IMR-90 (cell line): ENCODE measurements at regions not wholly inside any gene's neighbourhood (a gene's known extent, or its start where the extent isn't known, plus 50 kb on each side); places are given as distances from the start of the nearest gene placed in this dataset.

Source experiments
- ATAC-seq: fragments of 200-7000 bp; cut with Tn5 transposase; 2 replicates; pipeline ENCODE4 v1.9.1; 2020; ENCODE audit warnings: low read depth, mild to moderate bottlenecking, moderate library complexity
- BruUV-seq: library from RNA; stranded (reverse); fragments of 400-500 nt; replicated peaks from 2 replicates; lab custom pipeline; 2021; lab: Mats Ljungman, UMichigan
- CTCF ChIA-PET: fragments of 300-600 bp; formaldehyde crosslinking; extraction: SDS; loops from one replicate; lab custom pipeline; 2021; ENCODE audit warnings: antibody characterized with exemption; lab: Yijun Ruan, JAX
- POLR2A ChIA-PET: fragments of 300-600 bp; sonication (Branson Sonifier 250); formaldehyde crosslinking; loops from one replicate; lab custom pipeline; 2022; ENCODE audit warnings: antibody characterized with exemption; ENCODE audit not compliant: unreplicated experiment; lab: Charles Lee
- DNase-seq: peaks from one replicate; pipeline ENCODE4 v3.0.0; 2013
- H2AFZ ChIP-seq: replicated peaks from 2 replicates; pipeline ENCODE3; 2013; ENCODE audit warnings: low read length, mild to moderate bottlenecking; ENCODE audit not compliant: poor library complexity
- H2AK5ac ChIP-seq: 2 replicates; pipeline ENCODE4 v1.6.1; 2013; ENCODE audit warnings: low read depth, low read length, inconsistent platforms
- H2AK9ac ChIP-seq: replicated peaks from 2 replicates; pipeline ENCODE3; 2013; ENCODE audit warnings: mild to moderate bottlenecking, low read depth, low read length, moderate library complexity; ENCODE audit not compliant: poor library complexity
- H2BK120ac ChIP-seq: 2 replicates; pipeline ENCODE4 v1.6.1; 2013; ENCODE audit warnings: low read depth, low read length, inconsistent platforms
- H2BK15ac ChIP-seq: 3 replicates; pipeline ENCODE4 v1.6.1; 2013; ENCODE audit warnings: low read depth, low read length, inconsistent platforms
- H2BK20ac ChIP-seq: 2 replicates; pipeline ENCODE4 v1.6.1; 2013; ENCODE audit warnings: low read depth, mild to moderate bottlenecking, inconsistent platforms, low read length, moderate library complexity
- H2BK5ac ChIP-seq: 2 replicates; pipeline ENCODE4 v1.6.1; 2013; ENCODE audit warnings: mild to moderate bottlenecking, low read depth, low read length, inconsistent platforms; ENCODE audit not compliant: poor library complexity, severe bottlenecking
- H3K14ac ChIP-seq: replicated peaks from 2 replicates; pipeline ENCODE4 v1.6.1; 2013; ENCODE audit warnings: low read depth, low read length, inconsistent platforms
- H3K18ac ChIP-seq: 2 replicates; pipeline ENCODE4 v1.6.1; 2013; ENCODE audit warnings: low read depth, low read length, control low read depth
- H3K23ac ChIP-seq: 2 replicates; pipeline ENCODE4 v1.6.1; 2013; ENCODE audit warnings: low read depth, low read length, inconsistent platforms
- H3K27ac ChIP-seq: 2 replicates; pipeline ENCODE4 v1.5.1; 2013; ENCODE audit warnings: mild to moderate bottlenecking, control low read depth, low read length; ENCODE audit not compliant: insufficient read depth
- H3K27me3 ChIP-seq: 2 replicates; pipeline ENCODE4 v1.6.1; 2013; ENCODE audit warnings: low read length; ENCODE audit not compliant: control insufficient read depth, insufficient read depth
- H3K36me3 ChIP-seq: 2 replicates; pipeline ENCODE4 v1.6.1; 2013; ENCODE audit warnings: low read length, mixed read lengths; ENCODE audit not compliant: control insufficient read depth, insufficient read depth
- H3K4ac ChIP-seq: 2 replicates; pipeline ENCODE4 v1.6.1; 2013; ENCODE audit warnings: low read depth, low read length, inconsistent platforms
- H3K4me1 ChIP-seq: 2 replicates; pipeline ENCODE4 v1.6.1; 2013; ENCODE audit warnings: low read length, mixed read lengths; ENCODE audit not compliant: control insufficient read depth, insufficient read depth
- H3K4me2 ChIP-seq: 2 replicates; pipeline ENCODE4 v1.6.1; 2013; ENCODE audit warnings: low read depth, mild to moderate bottlenecking, control low read depth, low read length, moderate library complexity
- H3K4me3 ChIP-seq: 2 replicates; pipeline ENCODE4 v1.5.1; 2013; ENCODE audit warnings: low read depth, mild to moderate bottlenecking, control low read depth, low read length, moderate library complexity; ENCODE audit not compliant: insufficient read depth
- H3K56ac ChIP-seq: 2 replicates; pipeline ENCODE4 v1.6.1; 2013; ENCODE audit warnings: low read length, inconsistent platforms; ENCODE audit not compliant: insufficient read depth; ENCODE audit errors: extremely low read depth
- H3K79me1 ChIP-seq, 2 experiments: 2 replicates each; pipeline ENCODE4 v1.6.1; 2013; ENCODE audit warnings: low read length in 2 of 2, inconsistent platforms in 1 of 2, low read depth in 1 of 2
- H3K9ac ChIP-seq: 2 replicates; pipeline ENCODE4 v1.6.1; 2013; ENCODE audit warnings: low read depth, low read length, control low read depth
- H3K9me1 ChIP-seq: 2 replicates; pipeline ENCODE4 v1.6.1; 2013; ENCODE audit warnings: low read length, inconsistent platforms; ENCODE audit not compliant: insufficient read depth
- H3K9me3 ChIP-seq: 2 replicates; pipeline ENCODE4 v1.6.1; 2013; ENCODE audit warnings: low read length; ENCODE audit not compliant: control insufficient read depth, insufficient read depth
- H4K20me1 ChIP-seq: 2 replicates; pipeline ENCODE4 v1.6.1; 2013; ENCODE audit warnings: low read length, inconsistent platforms; ENCODE audit not compliant: insufficient read depth
- H4K5ac ChIP-seq: 2 replicates; pipeline ENCODE4 v1.6.1; 2013; ENCODE audit warnings: mild to moderate bottlenecking, low read depth, low read length, control low read depth
- H4K8ac ChIP-seq, 2 experiments: 2 replicates each; pipeline ENCODE4 v1.6.1; 2013; ENCODE audit warnings: low read depth in 2 of 2, low read length in 2 of 2, control low read depth in 1 of 2, inconsistent platforms in 1 of 2
- H4K91ac ChIP-seq: 2 replicates; pipeline ENCODE4 v1.6.1; 2013; ENCODE audit warnings: low read depth, low read length, inconsistent platforms; ENCODE audit not compliant: insufficient read depth
- BHLHE40 ChIP-seq: fragments of 150-350 bp; IDR thresholded peaks from 2 replicates; pipeline ENCODE4 v1.6.1; 2016; ENCODE audit warnings: mild to moderate bottlenecking, low read depth, low read length
- CHD1 ChIP-seq: IDR thresholded peaks from 2 replicates; pipeline ENCODE4 v1.6.1; 2012; ENCODE audit warnings: low read depth, low read length, improper control_type of control experiment
- MAZ ChIP-seq: IDR thresholded peaks from 2 replicates; pipeline ENCODE4 v1.6.1; 2012; ENCODE audit warnings: low read depth, mild to moderate bottlenecking, low read length, improper control_type of control experiment, moderate library complexity, borderline replicate concordance
- SMC3 ChIP-seq: fragments of 150-350 bp; IDR thresholded peaks from 2 replicates; pipeline ENCODE4 v1.6.1; 2016; ENCODE audit warnings: low read depth, mild to moderate bottlenecking, antibody characterized with exemption, low read length, moderate library complexity
- dilution Hi-C: fragments of 300-500 bp; cut with HindIII; formaldehyde crosslinking; loops from one replicate; pipeline ENCODE4 v1.14.3; 2018; ENCODE audit warnings: low sequenced_read_pairs; ENCODE audit not compliant: unreplicated experiment
- in situ Hi-C: fragments of 300-500 bp; cut with MboI; formaldehyde crosslinking; loops from 3 replicates; pipeline ENCODE4 v1.14.3; 2019; ENCODE audit warnings: low sequenced_read_pairs, inconsistent platforms, mixed read lengths
- intact Hi-C: fragments of 100-400 bp; cut with micrococcal nuclease; formaldehyde crosslinking; loops from 2 replicates; pipeline ENCODE4 v1.10.0; 2022
- TF ChIP-seq, protein P1 (sequence below): fragments of 150-350 bp; IDR thresholded peaks from 2 replicates; pipeline ENCODE4 v1.6.1; 2017; ENCODE audit warnings: mild to moderate bottlenecking, antibody characterized with exemption, low read length, low read depth

DNA sequence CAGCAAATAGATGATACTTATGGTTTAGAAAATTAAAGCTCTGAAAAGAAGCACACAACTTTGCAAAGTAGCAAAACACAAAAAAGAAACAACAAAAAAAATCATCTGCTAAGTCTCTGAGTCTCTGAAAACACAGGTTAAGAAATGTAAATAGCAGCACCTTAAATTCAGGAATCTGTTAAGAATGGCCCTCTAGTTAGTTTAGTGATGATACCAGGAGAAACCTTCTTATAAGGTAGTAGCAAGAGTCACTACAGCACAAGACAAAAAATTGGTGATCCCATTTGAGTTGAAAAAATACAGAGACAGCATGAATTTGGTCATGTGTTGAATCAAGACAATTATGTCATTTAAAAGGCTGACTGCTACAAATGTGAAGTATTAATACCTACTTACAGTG is 308.2 kb upstream of the ADGRL3 start:
- Histone ChIP-seq H3K23ac (no peak overlapping the region), H4K8ac (no peak overlapping the region), H3K27me3 (no peaks in the 10 kb centered on the region), H3K4me3 (no peak overlapping the region), H3K9me3 (no peaks in the 10 kb centered on the region), H2BK20ac (no peak overlapping the region), H3K4me2 (no peak overlapping the region), H2AFZ (no peak overlapping the region), H4K5ac (no peak overlapping the region), H3K9me1 (no peaks in the 10 kb centered on the region), H3K4me1 (no peaks in the 10 kb centered on the region), H4K20me1 (no peaks in the 10 kb centered on the region), H3K56ac (no peak overlapping the region), H3K9ac (no peak overlapping the region), H3K79me1 (no peaks in the 10 kb centered on the region), H3K27ac (no peak overlapping the region), H4K91ac (no peak overlapping the region), H3K36me3 (no peaks in the 10 kb centered on the region), H3K14ac (no peak overlapping the region), H2BK15ac (no peak overlapping the region), H3K4ac (no peak overlapping the region), H3K18ac (no peak overlapping the region), H2AK9ac (no peak overlapping the region), H2BK120ac (no peak overlapping the region), H2BK5ac (no peak overlapping the region), H2AK5ac (no peak overlapping the region)
- BruUV-seq: no TSS peak
- CTCF ChIA-PET: no interaction called here
- POLR2A ChIA-PET: no interaction called here
- intact Hi-C loops: no loop called here
- ATAC-seq (no peak), DNase-seq (no peak)
- TF ChIP-seq SMC3 (no peak), MAZ (no peak), CHD1 (no peak), BHLHE40 (no peak)
- TF ChIP-seq, protein P1, sequence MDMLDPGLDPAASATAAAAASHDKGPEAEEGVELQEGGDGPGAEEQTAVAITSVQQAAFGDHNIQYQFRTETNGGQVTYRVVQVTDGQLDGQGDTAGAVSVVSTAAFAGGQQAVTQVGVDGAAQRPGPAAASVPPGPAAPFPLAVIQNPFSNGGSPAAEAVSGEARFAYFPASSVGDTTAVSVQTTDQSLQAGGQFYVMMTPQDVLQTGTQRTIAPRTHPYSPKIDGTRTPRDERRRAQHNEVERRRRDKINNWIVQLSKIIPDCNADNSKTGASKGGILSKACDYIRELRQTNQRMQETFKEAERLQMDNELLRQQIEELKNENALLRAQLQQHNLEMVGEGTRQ: no peak
- dilution Hi-C loops: no loop called here
- in situ Hi-C loops: no loop called here
